LNCaP clone FGC (cell line): ENCODE measurements at regions not wholly inside any gene's neighbourhood (a gene's known extent, or its start where the extent isn't known, plus 50 kb on each side); places are given as distances from the start of the nearest gene placed in this dataset.
A peak's percentile ranks its signal among the peaks of the same experiment; 100 is the strongest.

Source experiments
- DNase-seq: peaks from one replicate; pipeline ENCODE4 v3.0.0-alpha.2; 2011; ENCODE audit warnings: low read depth
- H3K4me3 ChIP-seq: 2 replicates; pipeline ENCODE4 v1.5.1; 2011; ENCODE audit warnings: mild to moderate bottlenecking, low read depth, low read length, control low read depth
- TF ChIP-seq, protein P1 (sequence below): IDR thresholded peaks from 2 replicates; pipeline ENCODE4 v1.5.1; 2012; ENCODE audit warnings: mild to moderate bottlenecking; ENCODE audit not compliant: control insufficient read depth, insufficient read depth; ENCODE audit errors: extremely low read depth

DNA sequence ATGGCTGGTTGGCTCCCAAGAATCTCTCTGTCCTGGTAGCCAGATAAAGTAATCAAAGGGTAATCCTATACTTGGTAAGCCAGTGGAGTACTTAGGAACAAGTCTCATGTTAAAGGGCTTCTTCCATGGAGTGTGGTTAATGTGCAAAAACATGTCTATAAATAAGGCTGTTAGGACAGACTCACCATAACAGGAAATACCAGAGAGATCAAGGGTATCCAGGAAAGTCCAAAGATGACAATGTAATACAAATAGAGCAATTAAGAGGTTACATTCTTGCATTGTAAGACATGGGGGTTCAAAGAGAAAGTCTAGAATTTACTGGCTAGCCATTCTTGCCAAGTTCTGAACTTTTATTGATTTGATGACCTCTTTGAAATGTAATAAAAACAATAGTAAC is 61.9 kb upstream of the ZCCHC13 start:
- DNase-seq, result no peak
- TF ChIP-seq, protein P1, sequence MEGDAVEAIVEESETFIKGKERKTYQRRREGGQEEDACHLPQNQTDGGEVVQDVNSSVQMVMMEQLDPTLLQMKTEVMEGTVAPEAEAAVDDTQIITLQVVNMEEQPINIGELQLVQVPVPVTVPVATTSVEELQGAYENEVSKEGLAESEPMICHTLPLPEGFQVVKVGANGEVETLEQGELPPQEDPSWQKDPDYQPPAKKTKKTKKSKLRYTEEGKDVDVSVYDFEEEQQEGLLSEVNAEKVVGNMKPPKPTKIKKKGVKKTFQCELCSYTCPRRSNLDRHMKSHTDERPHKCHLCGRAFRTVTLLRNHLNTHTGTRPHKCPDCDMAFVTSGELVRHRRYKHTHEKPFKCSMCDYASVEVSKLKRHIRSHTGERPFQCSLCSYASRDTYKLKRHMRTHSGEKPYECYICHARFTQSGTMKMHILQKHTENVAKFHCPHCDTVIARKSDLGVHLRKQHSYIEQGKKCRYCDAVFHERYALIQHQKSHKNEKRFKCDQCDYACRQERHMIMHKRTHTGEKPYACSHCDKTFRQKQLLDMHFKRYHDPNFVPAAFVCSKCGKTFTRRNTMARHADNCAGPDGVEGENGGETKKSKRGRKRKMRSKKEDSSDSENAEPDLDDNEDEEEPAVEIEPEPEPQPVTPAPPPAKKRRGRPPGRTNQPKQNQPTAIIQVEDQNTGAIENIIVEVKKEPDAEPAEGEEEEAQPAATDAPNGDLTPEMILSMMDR, result no peak
- no peak overlapping the region for H3K4me3 ChIP-seq

DNA sequence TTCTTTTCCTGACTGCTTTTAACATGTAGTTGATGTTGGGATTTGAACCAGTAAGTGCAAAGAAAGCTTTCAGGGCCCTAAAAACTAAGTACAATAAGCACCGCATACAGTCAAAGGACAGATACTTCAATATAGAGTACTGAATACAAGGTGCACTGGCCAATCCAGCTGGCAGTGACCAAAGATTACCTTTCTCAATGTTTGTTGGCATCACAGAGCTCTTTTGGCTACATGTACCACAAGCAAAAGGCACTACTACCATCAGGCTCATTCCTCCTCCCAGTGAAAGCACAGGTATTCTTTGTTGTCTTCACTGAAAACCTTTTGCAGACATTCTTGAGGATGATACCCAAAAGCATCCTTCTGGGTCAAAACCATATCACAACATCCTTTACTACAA is 65.2 kb upstream of the ZCCHC13 start:
- TF ChIP-seq, protein P1, result no peak
- no peak overlapping the region for H3K4me3 ChIP-seq
- DNase-seq, result no peak

DNA sequence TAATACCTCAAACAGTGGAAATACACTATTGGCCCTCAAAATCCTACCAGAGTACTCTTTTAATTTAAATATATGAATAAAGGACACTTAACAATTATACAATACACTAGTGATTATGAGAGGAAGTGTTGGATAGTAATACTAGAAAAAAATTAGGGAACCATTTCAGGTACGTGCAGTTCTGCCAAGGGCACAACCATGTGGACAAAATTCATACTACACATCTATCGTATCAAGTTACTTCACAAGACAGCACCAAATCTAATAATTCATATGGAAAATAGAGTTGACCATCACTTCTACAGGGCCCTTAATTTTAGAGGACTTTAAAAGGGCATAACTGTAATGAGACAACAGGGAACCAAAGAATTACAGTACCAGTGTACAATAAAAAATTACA is 69.2 kb upstream of the ZCCHC13 start:
- DNase-seq, result no peak
- TF ChIP-seq, protein P1, result no peak
- no peak overlapping the region for H3K4me3 ChIP-seq

DNA sequence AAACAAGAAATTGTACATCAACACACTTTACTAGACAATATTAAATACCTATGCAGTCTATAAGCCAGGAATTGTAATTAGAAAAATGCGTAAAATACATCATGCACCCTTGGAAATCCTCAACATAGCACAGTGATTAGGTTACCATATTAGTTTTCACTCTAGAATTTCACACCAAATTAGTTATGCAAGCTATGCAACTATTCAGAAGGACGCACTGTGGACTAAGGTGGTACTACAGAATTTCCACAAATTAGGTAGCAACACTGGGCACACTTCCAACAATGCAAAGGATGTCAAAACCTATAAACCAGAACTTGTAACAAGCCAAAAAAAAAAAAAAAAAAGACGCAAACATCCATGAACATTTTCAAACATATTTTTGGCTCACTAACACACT is 71.1 kb upstream of the ZCCHC13 start:
- DNase-seq, result peak; percentile 69
- TF ChIP-seq, protein P1, result peak; percentile 17; the same call in 1 of the 2 replicates
- H3K4me3 ChIP-seq, result no peak overlapping the region

DNA sequence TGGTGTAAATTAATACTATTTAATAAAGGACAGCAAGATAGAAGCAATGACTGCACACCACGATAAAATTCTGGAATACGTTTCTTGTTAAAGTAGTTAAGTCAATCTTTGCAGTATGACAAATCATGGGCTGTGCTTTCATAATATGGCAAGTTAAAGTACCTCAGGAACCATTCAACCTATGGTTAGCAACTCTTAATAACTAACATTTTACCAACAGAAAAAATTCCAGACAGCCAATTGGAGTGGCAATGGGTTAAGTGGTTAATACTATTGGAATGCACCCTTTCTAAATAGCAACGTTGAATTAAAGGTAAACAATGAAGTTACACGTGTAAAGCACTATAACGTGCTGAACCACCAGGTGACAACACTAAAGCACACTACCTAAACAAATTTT is 72.4 kb upstream of the ZCCHC13 start:
- H3K4me3 ChIP-seq, result no peak overlapping the region
- TF ChIP-seq, protein P1, result no peak
- no peak for DNase-seq

DNA sequence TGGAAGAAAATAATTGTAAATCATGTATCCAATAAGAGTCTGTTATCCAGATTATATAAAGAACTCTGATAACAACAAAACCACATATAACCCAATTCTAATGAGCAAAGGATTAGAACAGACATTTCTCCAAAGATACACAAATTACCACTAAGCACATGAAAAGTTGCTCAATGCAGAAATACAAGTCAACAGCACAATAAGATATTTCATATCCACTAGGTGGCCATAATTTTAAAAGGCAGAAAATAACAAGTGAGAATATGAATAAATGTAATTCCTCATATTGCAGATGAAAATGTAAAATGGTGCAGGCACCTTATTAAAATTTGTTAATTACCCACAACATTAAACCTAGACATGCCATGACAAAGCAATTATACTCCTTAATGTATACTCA is 73.9 kb upstream of the ZCCHC13 start:
- H3K4me3 ChIP-seq, result no peak overlapping the region
- no peak for DNase-seq
- TF ChIP-seq, protein P1, result 0 out of 2 replicates have a peak, but pooled peaks have one; percentile 8

DNA sequence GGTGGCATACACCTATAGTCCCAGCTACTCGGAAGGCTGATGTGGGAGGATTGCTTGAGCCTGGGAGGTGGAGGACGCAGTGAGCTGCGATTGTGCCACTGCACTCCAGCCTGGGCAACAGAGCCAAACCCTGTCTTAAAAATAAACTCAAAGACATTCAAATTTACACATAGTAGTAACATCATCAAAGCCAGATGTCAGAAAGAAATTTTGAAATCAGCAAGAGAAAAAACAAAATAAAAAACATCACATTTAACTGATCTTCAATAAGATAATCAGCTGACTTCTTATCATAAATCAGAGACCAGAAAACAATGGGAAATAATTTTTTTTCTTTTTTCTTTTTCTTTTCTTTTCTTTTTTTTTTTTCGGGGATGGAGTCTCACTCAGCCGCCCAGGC is 78.9 kb upstream of the ZCCHC13 start:
- no peak overlapping the region for H3K4me3 ChIP-seq
- TF ChIP-seq, protein P1, result no peak
- no peak for DNase-seq
